ENCODE measurements at regions not wholly inside any gene's neighbourhood (a gene's known extent, or its start where the extent isn't known, plus 50 kb on each side); places are given as distances from the start of the nearest gene placed in this dataset.

DNA sequence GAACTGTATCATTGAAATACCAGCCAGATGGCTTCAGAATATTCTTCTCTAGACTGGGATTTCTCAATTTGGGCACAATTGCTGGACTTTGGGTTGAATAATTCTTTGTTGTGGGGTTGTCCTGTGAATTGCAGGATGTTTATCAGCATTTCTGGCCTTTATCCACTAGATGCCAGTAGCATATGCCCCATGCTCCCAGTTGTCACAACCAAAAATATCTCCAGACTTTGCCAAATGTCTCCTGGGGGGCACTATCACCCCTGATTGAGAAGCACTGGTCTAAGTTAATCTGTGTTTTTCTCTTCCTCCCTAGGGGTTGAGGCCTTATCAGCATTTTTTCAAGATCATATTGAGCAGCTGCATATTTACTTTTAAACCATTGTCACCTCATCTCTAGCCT is 204.9 kb upstream of the SP8 start:
- DNase-seq (ENCODE audit: low spot score) (no peak), ATAC-seq (ENCODE audit: low FRiP score) (no peak)
- TF ChIP-seq, protein P1, sequence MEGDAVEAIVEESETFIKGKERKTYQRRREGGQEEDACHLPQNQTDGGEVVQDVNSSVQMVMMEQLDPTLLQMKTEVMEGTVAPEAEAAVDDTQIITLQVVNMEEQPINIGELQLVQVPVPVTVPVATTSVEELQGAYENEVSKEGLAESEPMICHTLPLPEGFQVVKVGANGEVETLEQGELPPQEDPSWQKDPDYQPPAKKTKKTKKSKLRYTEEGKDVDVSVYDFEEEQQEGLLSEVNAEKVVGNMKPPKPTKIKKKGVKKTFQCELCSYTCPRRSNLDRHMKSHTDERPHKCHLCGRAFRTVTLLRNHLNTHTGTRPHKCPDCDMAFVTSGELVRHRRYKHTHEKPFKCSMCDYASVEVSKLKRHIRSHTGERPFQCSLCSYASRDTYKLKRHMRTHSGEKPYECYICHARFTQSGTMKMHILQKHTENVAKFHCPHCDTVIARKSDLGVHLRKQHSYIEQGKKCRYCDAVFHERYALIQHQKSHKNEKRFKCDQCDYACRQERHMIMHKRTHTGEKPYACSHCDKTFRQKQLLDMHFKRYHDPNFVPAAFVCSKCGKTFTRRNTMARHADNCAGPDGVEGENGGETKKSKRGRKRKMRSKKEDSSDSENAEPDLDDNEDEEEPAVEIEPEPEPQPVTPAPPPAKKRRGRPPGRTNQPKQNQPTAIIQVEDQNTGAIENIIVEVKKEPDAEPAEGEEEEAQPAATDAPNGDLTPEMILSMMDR (IDR thresholded peaks at IDR 0.05): no peak

DNA sequence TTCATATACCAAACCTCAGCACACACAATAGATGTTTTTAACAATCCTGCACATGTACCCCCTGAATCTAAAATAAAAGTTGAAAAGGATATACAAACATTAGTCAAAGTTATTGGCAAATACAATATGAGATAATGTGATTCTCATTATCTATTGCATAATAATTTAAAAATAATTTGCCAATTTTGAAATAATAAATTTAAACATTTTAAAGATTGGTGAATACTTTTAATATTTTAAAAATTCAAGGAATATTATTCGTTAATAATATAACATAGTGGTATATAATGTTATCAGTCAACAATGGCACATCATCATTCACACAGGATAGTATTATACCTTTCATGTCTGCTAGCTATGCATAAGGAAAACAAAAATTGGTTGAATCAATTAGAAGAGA is 207.0 kb upstream of the SP8 start:
- TF ChIP-seq, protein P1 (IDR thresholded peaks at IDR 0.05): no peak
- no peak for ATAC-seq (ENCODE audit: low FRiP score)
- no peak for DNase-seq (ENCODE audit: low spot score)

DNA sequence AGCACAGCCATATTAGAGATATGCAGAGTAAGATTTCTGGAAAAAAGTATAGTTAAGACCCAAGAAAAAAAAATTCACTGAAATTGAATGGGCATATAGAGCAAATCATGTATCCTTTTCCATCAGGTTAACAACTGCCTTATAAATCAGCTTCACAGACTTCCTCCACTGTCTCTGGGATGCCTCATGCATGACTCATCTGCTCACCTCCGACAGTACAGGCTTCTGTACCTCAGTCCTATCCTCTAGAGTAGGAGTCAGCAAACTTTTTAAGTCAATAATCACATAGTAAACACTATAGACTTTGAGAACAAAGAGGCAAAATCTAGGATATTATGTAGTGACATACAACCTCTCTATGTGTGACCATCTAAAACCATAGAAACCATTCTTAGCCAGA is 211.6 kb upstream of the SP8 start:
- TF ChIP-seq, protein P1 (IDR thresholded peaks at IDR 0.05): no peak
- ATAC-seq (ENCODE audit: low FRiP score) (no peak), DNase-seq (ENCODE audit: low spot score) (no peak)

DNA sequence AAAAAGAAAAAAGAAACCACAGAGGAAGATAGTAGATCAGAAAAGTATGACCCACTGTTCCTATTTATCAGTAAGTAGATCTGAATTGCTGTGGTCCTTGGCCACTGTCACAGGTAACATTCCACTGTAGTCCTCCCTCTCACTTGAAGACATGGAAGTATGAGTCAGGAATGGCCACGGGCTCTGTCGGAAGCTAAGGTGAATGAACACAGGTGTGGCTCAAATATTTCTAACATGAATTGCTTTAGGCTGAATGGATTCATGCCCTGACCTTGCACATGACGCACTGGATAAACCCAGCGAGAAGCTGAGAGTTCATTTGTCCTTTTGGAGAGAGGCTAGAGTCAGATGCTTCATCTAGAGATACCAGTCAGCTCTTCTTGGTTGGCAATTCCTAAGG is 224.5 kb upstream of the SP8 start:
- ATAC-seq (ENCODE audit: low FRiP score): no peak
- no peak for DNase-seq (ENCODE audit: low spot score)
- TF ChIP-seq, protein P1 (IDR thresholded peaks at IDR 0.05): no peak

DNA sequence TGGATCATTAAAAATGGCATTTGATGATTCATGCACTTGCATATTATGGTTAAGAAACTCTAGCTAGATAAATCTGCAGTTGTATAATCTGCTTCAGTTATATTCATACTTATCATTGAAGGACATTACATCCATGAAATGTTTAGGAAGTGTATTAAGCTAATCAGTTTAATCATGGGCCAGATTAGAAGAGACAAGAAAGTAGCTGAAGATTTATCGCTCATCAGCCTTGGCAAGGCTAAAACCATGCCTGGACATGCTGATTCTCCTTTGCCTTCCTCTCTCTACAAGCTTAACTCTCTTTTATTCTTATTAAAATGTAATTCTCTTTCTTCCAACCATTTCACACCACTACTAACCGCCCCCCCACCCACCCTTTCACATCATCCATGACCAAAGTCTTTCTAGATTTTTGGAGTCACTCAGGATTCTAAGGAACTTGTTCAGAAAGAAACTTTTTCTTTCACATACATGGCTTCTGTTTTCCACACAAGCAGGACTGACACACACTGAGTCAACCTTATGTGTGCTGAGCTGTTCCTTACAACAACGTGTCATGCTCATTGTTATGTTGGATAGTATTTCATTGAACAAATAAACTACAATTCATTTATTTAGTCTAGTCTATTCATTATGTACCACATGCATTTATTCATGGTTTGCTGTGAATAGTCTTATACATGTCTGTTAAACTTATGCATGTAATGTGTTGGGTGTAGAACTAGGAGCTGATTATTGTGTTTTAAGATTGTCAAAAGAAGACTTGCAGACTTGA is 227.3 kb upstream of the SP8 start:
- ATAC-seq (ENCODE audit: low FRiP score): no peak
- no peak for DNase-seq (ENCODE audit: low spot score)
- TF ChIP-seq, protein P1 (IDR thresholded peaks at IDR 0.05): no peak

DNA sequence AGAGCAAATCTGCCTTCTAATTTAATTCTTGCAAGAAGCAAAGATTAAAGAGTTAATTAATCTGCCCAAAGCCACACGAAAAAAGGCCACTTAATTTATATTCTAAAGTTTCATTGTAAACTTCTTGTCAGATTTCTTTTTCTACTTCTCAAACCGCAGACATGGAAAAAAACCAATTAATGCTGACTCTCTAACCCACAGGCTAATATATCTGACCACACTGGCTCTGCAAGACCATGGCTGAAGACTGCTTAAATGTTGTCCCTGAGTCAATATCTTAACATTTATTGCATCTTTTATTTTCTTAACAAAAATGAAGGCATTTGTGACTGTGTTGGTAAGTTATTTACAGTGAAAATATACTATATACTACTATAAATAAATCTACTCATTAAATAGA is 234.0 kb upstream of the SP8 start:
- TF ChIP-seq, protein P1 (IDR thresholded peaks at IDR 0.05): no peak
- ATAC-seq (ENCODE audit: low FRiP score) (no peak), DNase-seq (ENCODE audit: low spot score) (no peak)

DNA sequence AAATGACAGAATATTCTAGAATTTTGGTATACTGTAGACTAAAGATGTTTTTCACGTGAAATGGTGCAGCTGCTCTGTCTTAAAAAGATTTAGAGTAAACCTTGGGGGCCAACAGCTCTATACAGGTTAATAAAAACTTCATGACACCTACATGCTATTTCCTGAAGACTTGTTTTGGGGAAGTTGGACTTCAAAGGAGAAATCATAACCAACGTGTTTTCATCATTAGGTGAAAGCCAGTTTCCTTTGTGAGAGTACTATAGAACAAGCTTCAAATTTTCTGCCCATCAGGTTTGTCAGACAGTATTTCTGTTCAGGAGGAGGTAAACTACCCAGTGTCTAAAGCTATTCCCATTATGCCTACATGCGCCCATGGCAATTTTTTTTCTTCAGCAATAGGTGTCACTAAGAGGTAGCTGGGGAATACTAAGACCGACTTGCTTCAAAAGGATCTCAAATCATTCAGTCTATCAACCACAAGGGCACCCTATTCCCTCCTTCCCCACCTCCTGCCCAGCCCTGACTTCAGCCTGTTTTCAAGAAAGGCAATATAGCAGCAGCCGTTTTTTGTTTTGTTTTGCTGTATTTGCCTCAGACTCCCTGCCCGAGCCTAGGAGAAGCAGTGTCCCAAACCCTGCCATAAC is 237.3 kb upstream of the SP8 start:
- TF ChIP-seq, protein P1 (IDR thresholded peaks at IDR 0.05): no peak
- no peak for ATAC-seq (ENCODE audit: low FRiP score)
- no peak for DNase-seq (ENCODE audit: low spot score)
